Stimulated activated CD8-positive, alpha-beta memory T cell treated with anti-CD3 and anti-CD28 coated beads, Interleukin-12 subunit alpha, Interleukin-12 subunit beta, amount 100 ng/mL, for 1 hour (primary cell): ENCODE measurements at regions not wholly inside any gene's neighbourhood (a gene's known extent, or its start where the extent isn't known, plus 50 kb on each side); places are given as distances from the start of the nearest gene placed in this dataset.

ENCODE experiments used
- DNase-seq: peaks from one replicate; pipeline ENCODE4 v3.0.0-alpha.2; 2020; ENCODE audit warnings: low read depth

- no peak for DNase-seq
Measured at GRCh38 chr10:2019803-2020202, 282.5 kb upstream of the ADARB2 start.

- no peak for DNase-seq
Measured at GRCh38 chr10:2019281-2019680, 282.0 kb upstream of the ADARB2 start.

GRCh38 chr10:2014541-2014940 lies 277.2 kb upstream of the ADARB2 start:
- no peak for DNase-seq

- no peak for DNase-seq
Measured at GRCh38 chr10:2012209-2012608, 274.9 kb upstream of the ADARB2 start.

- DNase-seq = no peak
Measured at GRCh38 chr10:2011106-2011716, 273.9 kb upstream of the ADARB2 start.

GRCh38 chr10:2005546-2005945 lies 268.2 kb upstream of the ADARB2 start:
- DNase-seq = no peak

GRCh38 chr10:1992930-1993329 lies 255.6 kb upstream of the ADARB2 start:
- no peak for DNase-seq

- DNase-seq = no peak
Measured at GRCh38 chr10:1989090-1989489, 251.8 kb upstream of the ADARB2 start.

- no peak for DNase-seq
Measured at GRCh38 chr10:1981976-1982375, 244.7 kb upstream of the ADARB2 start.

- no peak for DNase-seq
Measured at GRCh38 chr10:1980459-1980858, 243.1 kb upstream of the ADARB2 start.

- DNase-seq = no peak
Measured at GRCh38 chr10:1978584-1978983, 241.3 kb upstream of the ADARB2 start.

GRCh38 chr10:1977461-1977860 lies 240.1 kb upstream of the ADARB2 start:
- no peak for DNase-seq

- no peak for DNase-seq
Measured at GRCh38 chr10:1972406-1972805, 235.1 kb upstream of the ADARB2 start.

- DNase-seq = no peak
Measured at GRCh38 chr10:1968257-1969033, 231.1 kb upstream of the ADARB2 start.

GRCh38 chr10:1966712-1967376 lies 229.5 kb upstream of the ADARB2 start:
- DNase-seq = no peak

GRCh38 chr10:1964476-1964875 lies 227.2 kb upstream of the ADARB2 start:
- DNase-seq = no peak

- DNase-seq = no peak
Measured at GRCh38 chr10:1963341-1963740, 226.0 kb upstream of the ADARB2 start.

GRCh38 chr10:1961989-1962388 lies 224.7 kb upstream of the ADARB2 start:
- no peak for DNase-seq

- DNase-seq = no peak
Measured at GRCh38 chr10:1960982-1961381, 223.7 kb upstream of the ADARB2 start.

GRCh38 chr10:1957057-1957456 lies 219.7 kb upstream of the ADARB2 start:
- no peak for DNase-seq

GRCh38 chr10:1954300-1954699 lies 217.0 kb upstream of the ADARB2 start:
- no peak for DNase-seq

GRCh38 chr10:1952126-1953095 lies 215.1 kb upstream of the ADARB2 start:
- DNase-seq = no peak
